SU-DHL-6 (cell line): ENCODE measurements at regions not wholly inside any gene's neighbourhood (a gene's known extent, or its start where the extent isn't known, plus 50 kb on each side); places are given as distances from the start of the nearest gene placed in this dataset.

Experiments used
- CTCF ChIP-seq: fragments of 200-600 bp; sonication (generic); IDR thresholded peaks from one replicate; pipeline ENCODE4 v1.5.1; 2017; ENCODE audit warnings: antibody characterized with exemption, mild to moderate bottlenecking, low read length, moderate library complexity; ENCODE audit not compliant: insufficient read depth, poor library complexity, severe bottlenecking
- EZH2phosphoT487 ChIP-seq: fragments of 200-600 bp; sonication (generic), shearing (Covaris generic); conservative IDR thresholded peaks from 2 replicates; pipeline ENCODE4 v1.6.1; 2018; ENCODE audit warnings: mild to moderate bottlenecking, antibody characterized with exemption, low read length, moderate library complexity, mixed read lengths

GRCh38 chr9:12091865-12092527, 601.2 kb upstream of the TYRP1 start:
- no peak for TF ChIP-seq CTCF
- TF ChIP-seq EZH2phosphoT487: no peak
